K562 (cell line): ENCODE measurements at regions not wholly inside any gene's neighbourhood (a gene's known extent, or its start where the extent isn't known, plus 50 kb on each side); places are given as distances from the start of the nearest gene placed in this dataset.

Experiments used
- ATAC-seq: fragments of 200-7000 bp; cut with Tn5 transposase; 3 replicates; pipeline ENCODE4 v1.9.1; 2020; ENCODE audit warnings: moderate library complexity
- BruUV-seq: library from RNA; stranded (reverse); fragments of 400-500 nt; replicated peaks from 2 replicates; lab custom pipeline; 2021; lab: Mats Ljungman, UMichigan
- CTCF ChIA-PET: fragments of 300-600 bp; formaldehyde crosslinking; extraction: SDS; loops from one replicate; lab custom pipeline; 2021; ENCODE audit warnings: low intra/inter-chr PET ratio; lab: Yijun Ruan, JAX
- POLR2A ChIA-PET: fragments of 300-600, 350-650 bp; sonication (Branson Sonifier 250); formaldehyde crosslinking; extraction: SDS; loops from one replicate; lab custom pipeline; 2021; ENCODE audit warnings: antibody characterized with exemption, inconsistent platforms; lab: Yijun Ruan, JAX
- DNase-seq, 4 experiments: peaks; one replicate each; pipeline versions ENCODE4 v3.0.0 to v3.0.0-alpha.2; 2011 to 2018; ENCODE audit warnings: low spot score in 3 of 4, mixed read lengths in 3 of 4; ENCODE audit errors: extremely low read depth in 1 of 4
- FAIRE-seq: peaks from 2 replicates; lab custom pipeline; 2011; peaks lifted over from hg19 to GRCh38; lab: Jason Lieb, UNC
- H2AFZ ChIP-seq: 2 replicates; pipeline ENCODE4 v1.6.0; 2011; ENCODE audit warnings: low read depth, low read length, control low read depth, inconsistent platforms
- H3K27ac ChIP-seq: fragments of 200-600 bp; 3 replicates; pipeline ENCODE4 v1.8.0; 2011; ENCODE audit warnings: low read depth, mild to moderate bottlenecking, control low read depth, inconsistent platforms, low read length, moderate library complexity, mixed read lengths; ENCODE audit errors: extremely low read depth
- H3K27me3 ChIP-seq, 2 experiments: fragments of 300-600 bp in 1 of 2; 2 replicates in 1 of 2; 3 replicates in 1 of 2; pipeline versions ENCODE4 v1.6.0 to v1.8.0; 2011; ENCODE audit warnings: inconsistent platforms in 2 of 2, low read length in 2 of 2, mild to moderate bottlenecking in 1 of 2, mixed read lengths in 1 of 2, moderate library complexity in 1 of 2; ENCODE audit not compliant: control insufficient read depth in 2 of 2, insufficient read depth in 2 of 2
- H3K36me3 ChIP-seq: fragments of 300-600 bp; 3 replicates; pipeline ENCODE4 v1.8.0; 2011; ENCODE audit warnings: mild to moderate bottlenecking, low read length, inconsistent platforms; ENCODE audit not compliant: control insufficient read depth, insufficient read depth
- H3K4me1 ChIP-seq, 2 experiments: fragments of 200-600 bp in 1 of 2; replicated peaks in 1 of 2; 2 replicates in 1 of 2; 3 replicates in 1 of 2; pipeline versions ENCODE4 v1.5.1 to v1.8.0; 2011; ENCODE audit warnings: inconsistent platforms in 2 of 2, low read length in 2 of 2, mild to moderate bottlenecking in 1 of 2, mixed read lengths in 1 of 2, moderate library complexity in 1 of 2; ENCODE audit not compliant: control insufficient read depth in 2 of 2, insufficient read depth in 2 of 2
- H3K4me2 ChIP-seq: 2 replicates; pipeline ENCODE4 v1.6.1; 2011; ENCODE audit warnings: low read length, control low read depth, inconsistent platforms, mixed read lengths; ENCODE audit not compliant: insufficient read depth
- H3K4me3 ChIP-seq: fragments of 200-600 bp; sonication (generic), shearing (Covaris generic); 2 replicates; pipeline ENCODE4 v1.5.1; 2016; ENCODE audit warnings: control low read depth, inconsistent platforms
- H3K79me2 ChIP-seq: fragments of 200-600 bp; 3 replicates; pipeline ENCODE4 v1.8.0; 2011; ENCODE audit warnings: low read length, inconsistent platforms; ENCODE audit not compliant: control insufficient read depth, insufficient read depth
- H3K9ac ChIP-seq, 2 experiments: 2 replicates each; pipeline versions ENCODE4 v1.6.0 to v1.6.1; 2011; ENCODE audit warnings: low read depth in 2 of 2, low read length in 2 of 2, control low read depth in 1 of 2, inconsistent platforms in 1 of 2, mild to moderate bottlenecking in 1 of 2, mixed read lengths in 1 of 2; ENCODE audit not compliant: insufficient read depth in 1 of 2
- H3K9me1 ChIP-seq: one replicate; pipeline ENCODE4 v1.6.0; 2011; ENCODE audit warnings: inconsistent platforms, mild to moderate bottlenecking, low read length, moderate library complexity; ENCODE audit not compliant: control insufficient read depth, insufficient read depth
- H3K9me3 ChIP-seq: replicated peaks from 2 replicates; pipeline ENCODE4 v1.5.1; 2011; ENCODE audit warnings: low read depth, low read length, inconsistent platforms; ENCODE audit not compliant: control insufficient read depth, insufficient read depth
- H4K20me1 ChIP-seq: replicated peaks from 2 replicates; pipeline ENCODE4 v1.6.1; 2011; ENCODE audit warnings: low read length, inconsistent platforms, mixed read lengths; ENCODE audit not compliant: control insufficient read depth, insufficient read depth
- BCLAF1 ChIP-seq, 2 experiments: fragments of 450-650 bp in 1 of 2; IDR thresholded peaks; 2 replicates each; pipeline ENCODE4 v1.6.1; 2011 to 2017; ENCODE audit warnings: low read depth in 2 of 2, antibody characterized with exemption in 1 of 2, borderline replicate concordance in 1 of 2, low read length in 1 of 2, mild to moderate bottlenecking in 1 of 2, mixed read lengths in 1 of 2; ENCODE audit not compliant: control insufficient read depth in 1 of 2
- CEBPB ChIP-seq: fragments of 450-650 bp; IDR thresholded peaks from 2 replicates; pipeline ENCODE4 v1.6.1; 2016; ENCODE audit warnings: missing genetic modification characterization, missing compliant biosample characterization
- CEBPG ChIP-seq, 3 experiments: fragments of 200-800 bp in 1 of 3; sonication (Bioruptor generic) in 1 of 3; sonication (generic) in 1 of 3; formaldehyde crosslinking in 1 of 3; IDR thresholded peaks in 2 of 3; conservative IDR thresholded peaks in 1 of 3; 2 replicates each; pipeline versions ENCODE4 v1.6.1 to v1.8.0; 2016 to 2022; ENCODE audit warnings: missing compliant biosample characterization in 2 of 3, missing genetic modification characterization in 2 of 3, mild to moderate bottlenecking in 1 of 3, missing genetic modification reagents in 1 of 3
- CXXC5 ChIP-seq: fragments of 250-450 bp; sonication (Bioruptor Pico); IDR thresholded peaks from 2 replicates; pipeline ENCODE4 v1.8.0; 2022; ENCODE audit warnings: inconsistent platforms, mild to moderate bottlenecking, moderate library complexity
- MBD1 ChIP-seq: fragments of 250-450 bp; sonication (Bioruptor Pico); IDR thresholded peaks from 2 replicates; pipeline ENCODE4 v1.8.0; 2022; ENCODE audit warnings: inconsistent platforms
- NCOA6 ChIP-seq: fragments of 450-650 bp; IDR thresholded peaks from 2 replicates; pipeline ENCODE4 v1.6.1; 2017; ENCODE audit warnings: mild to moderate bottlenecking
- WGBS: fragments of 100-300 bp; shearing (Covaris generic); methylation state at CpG from one replicate; pipeline ENCODE4 v1.1.6; 2016; ENCODE audit warnings: low coverage, mixed read lengths; ENCODE audit not compliant: insufficient coverage; ENCODE audit errors: missing lambda C conversion rate; 5-methylcytosine and 5-hydroxymethylcytosine counted together
- in situ Hi-C: fragments of 300-500 bp; cut with MboI; formaldehyde crosslinking; loops from 4 replicates; pipeline ENCODE4 v1.15.0; 2018; ENCODE audit warnings: inconsistent platforms, mixed read lengths
- intact Hi-C: fragments of 100-400 bp; cut with micrococcal nuclease; formaldehyde crosslinking; loops from 2 replicates; pipeline ENCODE4 v1.14.2; 2022

GRCh38 chr11:23696688-23697415, 800.0 kb upstream of the LUZP2 start:
- Histone ChIP-seq H3K4me3 (no peak overlapping the region), H3K4me1 (no peaks in the 10 kb centered on the region), H3K4me2 (no peak overlapping the region), H3K27ac (no peak overlapping the region), H3K79me2 (no peaks in the 10 kb centered on the region), H3K9me1 (no peaks in the 10 kb centered on the region), H3K9me3 (no peaks in the 10 kb centered on the region), H4K20me1 (no peaks in the 10 kb centered on the region), H2AFZ (no peak overlapping the region), H3K36me3 (no peaks in the 10 kb centered on the region), H3K9ac (no peak overlapping the region), H3K27me3 (no peaks in the 10 kb centered on the region)
- intact Hi-C loops: no loop called here
- ChIA-PET POLR2A (no interaction called here), CTCF (no interaction called here)
- DNase-seq (no peak), FAIRE-seq (no peak), ATAC-seq (no peak)
- WGBS: 3% methylated on average over 5 of the region's 5 CpGs
- BruUV-seq: no TSS peak
- no peak for TF ChIP-seq BCLAF1 (IDR thresholded peaks at IDR 0.05; ENCODE audit: borderline replicate concordance in 1 of 2, control insufficient read depth in 1 of 2, low read depth in 2 of 2, low read length in 1 of 2)
- TF ChIP-seq CEBPG (CRISPR knock-in tag; IDR thresholded peaks at IDR 0.05): no peak
- TF ChIP-seq CEBPG (tag; conservative IDR thresholded peaks at IDR 0.05 in 1 of 2, IDR thresholded peaks at IDR 0.05 in 1 of 2): peak in 1 of 2 experiments; percentile 49; a peak in 1 of 4 replicates
- TF ChIP-seq NCOA6: no peak
- TF ChIP-seq CXXC5: no peak
- TF ChIP-seq MBD1 (CRISPR knock-in tag): no peak
- TF ChIP-seq CEBPB (tag): peak; percentile 41; the same call in 1 of the 2 replicates
- TF ChIP-seq, all 486 proteins: peak for 2
- in situ Hi-C loops: no loop called here
